ENCODE measurements at regions not wholly inside any gene's neighbourhood (a gene's known extent, or its start where the extent isn't known, plus 50 kb on each side); places are given as distances from the start of the nearest gene placed in this dataset.
"Not testable (repeated sequence)": the region's sequence is repeated elsewhere in the genome, so short reads cannot be mapped to it uniquely, and the experiment has no call there.

DNA sequence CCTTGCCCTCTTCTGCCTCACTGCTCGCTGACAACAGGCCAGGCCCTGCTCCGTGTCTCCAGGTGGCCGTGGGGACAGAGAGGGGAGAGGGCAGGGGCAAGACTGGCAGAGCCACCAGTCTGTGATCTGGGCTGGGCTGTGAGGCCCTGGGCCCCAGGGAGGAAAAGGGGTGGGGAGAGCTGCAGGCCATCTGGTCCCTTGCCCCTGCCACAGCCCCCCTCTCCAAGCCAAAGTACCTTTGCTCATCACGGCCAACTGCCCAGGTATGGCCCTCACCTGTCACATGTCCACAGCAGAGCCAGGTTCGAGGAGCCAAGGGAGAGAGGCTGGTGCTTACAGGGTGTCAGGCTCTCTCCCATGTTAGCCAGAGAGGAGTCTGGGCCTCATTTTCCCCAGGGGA, 91.4 kb upstream of the LHX1 start:
- DNase-seq: no peak
- TF ChIP-seq, protein P1, sequence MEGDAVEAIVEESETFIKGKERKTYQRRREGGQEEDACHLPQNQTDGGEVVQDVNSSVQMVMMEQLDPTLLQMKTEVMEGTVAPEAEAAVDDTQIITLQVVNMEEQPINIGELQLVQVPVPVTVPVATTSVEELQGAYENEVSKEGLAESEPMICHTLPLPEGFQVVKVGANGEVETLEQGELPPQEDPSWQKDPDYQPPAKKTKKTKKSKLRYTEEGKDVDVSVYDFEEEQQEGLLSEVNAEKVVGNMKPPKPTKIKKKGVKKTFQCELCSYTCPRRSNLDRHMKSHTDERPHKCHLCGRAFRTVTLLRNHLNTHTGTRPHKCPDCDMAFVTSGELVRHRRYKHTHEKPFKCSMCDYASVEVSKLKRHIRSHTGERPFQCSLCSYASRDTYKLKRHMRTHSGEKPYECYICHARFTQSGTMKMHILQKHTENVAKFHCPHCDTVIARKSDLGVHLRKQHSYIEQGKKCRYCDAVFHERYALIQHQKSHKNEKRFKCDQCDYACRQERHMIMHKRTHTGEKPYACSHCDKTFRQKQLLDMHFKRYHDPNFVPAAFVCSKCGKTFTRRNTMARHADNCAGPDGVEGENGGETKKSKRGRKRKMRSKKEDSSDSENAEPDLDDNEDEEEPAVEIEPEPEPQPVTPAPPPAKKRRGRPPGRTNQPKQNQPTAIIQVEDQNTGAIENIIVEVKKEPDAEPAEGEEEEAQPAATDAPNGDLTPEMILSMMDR (IDR thresholded peaks at IDR 0.05): no peak
- H3K36me3 Mint-ChIP-seq (ENCODE audit: low read depth): no peaks in the 10 kb centered on the region
- peaks cover 30% of the 10 kb centered on the region for H3K27me3 Mint-ChIP-seq (ENCODE audit: insufficient read depth)
- H3K9me3 Mint-ChIP-seq: no peaks in the 10 kb centered on the region
- peaks cover 16% of the 10 kb centered on the region for H3K4me1 Mint-ChIP-seq (ENCODE audit: low read depth)
- no peak overlapping the region for H3K27ac Mint-ChIP-seq
- no peak overlapping the region for H3K4me3 Mint-ChIP-seq

DNA sequence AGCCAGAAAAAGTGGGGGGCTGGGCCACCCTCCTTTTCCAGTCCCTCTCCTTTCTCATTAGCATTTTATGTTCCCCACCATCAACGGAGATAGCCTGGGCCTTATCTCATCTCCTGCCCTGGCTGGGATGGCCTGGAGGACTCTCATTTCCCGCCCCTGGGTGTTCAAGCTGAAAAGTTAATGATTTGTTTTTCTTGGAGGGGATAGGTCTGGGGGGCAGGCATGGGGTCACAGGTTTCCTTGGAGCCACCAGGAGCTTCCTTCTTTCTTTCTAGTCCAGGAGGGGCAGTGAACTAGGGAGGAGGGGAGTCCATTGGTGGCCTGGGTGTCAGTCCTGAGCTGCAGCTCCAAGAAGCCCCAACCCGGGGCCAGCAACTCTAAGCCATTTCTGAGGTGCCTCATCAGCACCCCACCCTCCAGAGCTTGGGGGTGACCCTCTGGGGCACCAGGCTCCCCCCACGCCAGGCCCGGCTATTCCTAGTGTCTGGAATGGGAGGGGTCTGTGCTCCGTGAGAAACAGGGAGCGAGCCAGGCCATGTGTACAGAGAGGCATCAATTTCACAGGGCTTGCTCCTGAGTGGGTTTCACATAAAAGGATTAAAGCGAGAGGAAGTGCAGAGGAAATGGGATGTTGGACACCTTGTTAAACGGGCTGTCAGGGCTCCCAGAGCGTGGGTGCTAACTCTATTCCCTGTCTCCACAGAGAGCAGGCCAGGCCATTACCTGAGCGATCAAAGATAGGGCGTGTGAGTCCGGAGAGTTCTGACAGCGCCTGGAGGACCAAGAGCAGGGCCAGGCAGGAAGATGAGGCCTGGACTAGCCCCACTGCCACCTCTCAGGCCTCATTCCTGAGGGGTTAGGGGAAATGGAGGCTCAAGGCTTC, 90.6 kb upstream of the LHX1 start:
- Mint-ChIP-seq H3K9me3 (no peaks in the 10 kb centered on the region), H3K4me1 (ENCODE audit: low read depth) (peaks cover 24% of the 10 kb centered on the region), H3K4me3 (no peak overlapping the region), H3K36me3 (ENCODE audit: low read depth) (no peaks in the 10 kb centered on the region), H3K27ac (no peak overlapping the region), H3K27me3 (ENCODE audit: insufficient read depth) (peaks cover 26% of the 10 kb centered on the region)
- TF ChIP-seq, protein P1 (IDR thresholded peaks at IDR 0.05): no peak
- no peak for DNase-seq

DNA sequence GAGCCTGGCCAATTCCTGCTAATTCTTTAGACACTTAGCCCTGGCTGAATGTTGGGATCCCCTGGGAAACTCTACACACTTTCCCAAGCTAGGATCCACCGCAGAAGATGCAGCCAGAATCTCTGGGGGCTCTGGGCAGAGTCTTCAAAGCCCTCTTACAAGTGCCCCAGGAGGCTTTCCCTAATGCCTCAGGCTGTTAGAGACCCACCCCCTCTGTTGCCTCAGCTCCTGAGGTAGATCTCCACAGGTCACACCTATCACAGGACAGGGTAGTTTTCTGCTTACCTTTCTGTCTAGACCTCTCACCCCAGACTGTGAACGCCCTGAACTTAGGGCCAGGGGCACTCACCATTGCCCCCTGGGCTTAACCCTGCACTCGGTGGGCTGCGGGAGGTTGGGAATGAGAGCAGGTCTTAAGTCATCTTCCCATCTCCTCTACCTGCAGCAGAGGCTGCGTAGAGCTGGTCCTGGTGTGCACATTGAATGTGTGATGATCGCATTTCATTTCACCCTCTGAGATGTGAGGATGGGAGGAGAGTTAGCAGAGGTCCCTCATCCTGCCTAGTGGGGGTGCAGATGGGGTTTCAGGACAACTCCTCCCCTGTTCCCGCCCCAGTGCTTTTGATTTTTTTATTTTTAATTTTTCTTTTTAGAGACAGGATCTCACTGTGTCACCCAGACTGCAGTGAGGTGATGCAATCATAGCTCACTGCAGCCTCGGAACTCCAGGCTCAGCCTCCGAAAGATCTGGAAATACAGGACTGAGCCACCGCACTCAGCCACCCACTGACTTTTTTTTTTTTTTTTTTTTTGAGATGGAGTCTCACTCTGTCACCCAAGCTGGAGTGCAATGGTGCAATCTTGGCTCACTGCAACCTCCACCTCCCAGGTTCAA, 89.0 kb upstream of the LHX1 start:
- TF ChIP-seq, protein P1 (IDR thresholded peaks at IDR 0.05): no peak
- Mint-ChIP-seq H3K36me3 (ENCODE audit: low read depth) (no peaks in the 10 kb centered on the region), H3K27ac (no peak overlapping the region), H3K27me3 (ENCODE audit: insufficient read depth) (peaks cover 15% of the 10 kb centered on the region), H3K4me3 (no peak overlapping the region), H3K4me1 (ENCODE audit: low read depth) (peaks cover 30% of the 10 kb centered on the region), H3K9me3 (no peaks in the 10 kb centered on the region)
- no peak for DNase-seq

DNA sequence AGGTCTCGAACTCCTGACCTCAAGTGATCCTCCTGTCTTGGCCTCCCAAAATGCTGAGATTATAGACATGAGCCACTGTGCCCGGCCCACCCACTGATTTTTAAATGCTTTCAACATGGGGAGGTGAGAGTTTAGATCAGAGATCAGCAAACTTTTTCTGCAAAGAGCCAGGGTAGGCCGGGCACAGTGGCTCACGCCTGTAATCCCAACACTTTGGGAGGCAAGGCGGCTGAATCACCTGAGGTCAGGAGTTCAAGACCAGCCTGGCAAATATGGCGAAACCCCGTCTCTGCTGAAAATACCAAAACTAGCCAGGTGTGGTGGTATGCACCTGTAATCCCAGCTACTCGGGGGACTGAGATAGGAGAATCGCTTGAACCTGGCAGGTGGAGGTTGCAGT, 88.3 kb upstream of the LHX1 start:
- not testable (repeated sequence) for H3K36me3 Mint-ChIP-seq (ENCODE audit: low read depth); H3K9me3 Mint-ChIP-seq; DNase-seq; H3K4me3 Mint-ChIP-seq; H3K27ac Mint-ChIP-seq
- Mint-ChIP-seq H3K4me1 (ENCODE audit: low read depth) (peaks cover 34% of the 10 kb centered on the region), H3K27me3 (ENCODE audit: insufficient read depth) (peaks cover 10% of the 10 kb centered on the region)

DNA sequence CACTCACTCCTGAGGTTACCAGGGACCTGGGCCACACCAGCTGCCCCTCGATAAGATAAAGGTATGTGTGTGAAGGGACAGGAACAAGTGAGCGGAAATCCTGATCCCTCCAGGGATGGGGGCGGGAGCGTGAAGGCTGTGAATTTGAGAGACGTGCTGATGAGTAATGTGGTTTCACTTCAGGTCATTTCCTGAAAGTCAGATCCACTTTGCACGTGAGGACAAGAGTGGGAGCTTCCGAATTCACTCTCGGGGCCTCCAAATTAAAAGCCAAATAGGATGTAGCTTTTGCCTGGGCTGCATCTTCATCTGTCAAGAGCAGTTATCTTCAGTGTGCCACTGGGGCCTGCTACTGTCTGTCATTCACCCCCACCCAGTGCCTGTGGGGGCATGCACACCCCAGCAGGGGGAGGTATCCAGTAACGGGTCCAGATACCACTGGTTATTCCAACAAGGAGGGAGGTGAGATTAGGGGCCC, 87.4 kb upstream of the LHX1 start:
- Mint-ChIP-seq H3K9me3 (no peaks in the 10 kb centered on the region), H3K36me3 (ENCODE audit: low read depth) (no peaks in the 10 kb centered on the region), H3K4me3 (peak overlapping the region; percentile 78), H3K27ac (peak overlapping the region; percentile 77), H3K4me1 (ENCODE audit: low read depth) (peaks cover 34% of the 10 kb centered on the region), H3K27me3 (ENCODE audit: insufficient read depth) (peaks cover 3% of the 10 kb centered on the region)
- DNase-seq: peak; percentile 64
- TF ChIP-seq, protein P1 (IDR thresholded peaks at IDR 0.05): peak; percentile 55
